BLaER1 treated with 17β-estradiol and CSF1 and Interleukin-3, amounts not matched to agents 10 nM and 100 nM (cell line): ENCODE measurements at regions not wholly inside any gene's neighbourhood (a gene's known extent, or its start where the extent isn't known, plus 50 kb on each side); places are given as distances from the start of the nearest gene placed in this dataset.

Source experiments
- H3K27ac ChIP-seq, 11 experiments: shearing (Covaris generic); formaldehyde crosslinking; 2 replicates each; pipeline ENCODE4 v1.8.1; 2022
- H3K27me3 ChIP-seq, 11 experiments: shearing (Covaris generic); formaldehyde crosslinking; 2 replicates each; pipeline ENCODE4 v1.8.1; 2022
- H3K36me3 ChIP-seq, 11 experiments: shearing (Covaris generic); formaldehyde crosslinking; 2 replicates each; pipeline ENCODE4 v1.8.1; 2022
- H3K4me1 ChIP-seq, 10 experiments: shearing (Covaris generic); formaldehyde crosslinking; 2 replicates each; pipeline ENCODE4 v1.8.1; 2022
- H3K4me2 ChIP-seq, 11 experiments: shearing (Covaris generic); formaldehyde crosslinking; 2 replicates each; pipeline ENCODE4 v1.8.1; 2022
- H3K4me3 ChIP-seq, 10 experiments: shearing (Covaris generic); formaldehyde crosslinking; 2 replicates each; pipeline ENCODE4 v1.8.1; 2022
- H3K9ac ChIP-seq, 11 experiments: shearing (Covaris generic); formaldehyde crosslinking; 2 replicates each; pipeline ENCODE4 v1.8.1; 2022
- H3K9me3 ChIP-seq, 11 experiments: shearing (Covaris generic); formaldehyde crosslinking; replicated peaks in 1 of 11; 2 replicates each; pipeline ENCODE4 v1.8.1; 2022
- H4K20me1 ChIP-seq, 11 experiments: shearing (Covaris generic); formaldehyde crosslinking; 2 replicates each; pipeline ENCODE4 v1.8.1; 2022
- Cebpa-rat ChIP-seq, 11 experiments: shearing (Covaris generic); IDR thresholded peaks; 2 replicates each; pipeline ENCODE4 v1.8.1; 2022

- Histone ChIP-seq H3K4me1 (peaks cover 0 to 23% (median 23%) of the 10 kb centered on the region in 10 experiments; a peak in 16 of 20 replicates), H3K27ac (no peak overlapping the region), H4K20me1 (no peaks in the 10 kb centered on the region), H3K9me3 (no peaks in the 10 kb centered on the region), H3K36me3 (no peaks in the 10 kb centered on the region), H3K27me3 (no peaks in the 10 kb centered on the region), H3K4me2 (no peak overlapping the region), H3K4me3 (no peak overlapping the region), H3K9ac (no peak overlapping the region)
- TF ChIP-seq Cebpa-rat (IDR thresholded peaks at IDR 0.05), result no peak
Measured at GRCh38 chr14:54322701-54323337, 74.0 kb upstream of the CDKN3 start.

DNA sequence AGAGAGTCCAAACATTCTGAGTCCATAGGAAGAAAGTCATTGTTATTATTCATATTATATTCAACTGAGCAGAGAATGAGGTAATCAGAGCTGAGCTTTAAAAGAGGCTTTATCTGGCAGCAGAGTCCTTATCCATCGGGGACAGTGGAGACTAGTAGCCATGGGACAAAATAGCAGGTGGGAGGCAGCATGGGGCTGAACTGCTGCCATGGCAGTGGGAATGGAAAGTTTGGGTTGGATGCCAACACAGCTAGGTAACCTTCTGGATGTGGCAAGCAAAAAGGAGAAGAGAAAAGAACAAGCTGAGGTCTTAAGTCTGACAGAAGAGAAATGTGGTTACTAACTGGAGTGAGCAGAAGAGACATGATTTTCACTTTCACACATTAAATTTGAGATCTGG, 71.0 kb upstream of the CDKN3 start:
- no peaks in the 10 kb centered on the region for H3K4me1 ChIP-seq
- no peaks in the 10 kb centered on the region for H3K27me3 ChIP-seq
- H3K4me2 ChIP-seq, result no peak overlapping the region
- H3K9me3 ChIP-seq, result no peaks in the 10 kb centered on the region
- no peaks in the 10 kb centered on the region for H3K36me3 ChIP-seq
- H3K27ac ChIP-seq, result no peak overlapping the region
- H3K4me3 ChIP-seq, result no peak overlapping the region
- no peak for TF ChIP-seq Cebpa-rat (IDR thresholded peaks at IDR 0.05)
- H4K20me1 ChIP-seq, result no peaks in the 10 kb centered on the region
- H3K9ac ChIP-seq, result no peak overlapping the region

GRCh38 chr14:54329082-54329695, 67.6 kb upstream of the CDKN3 start:
- Histone ChIP-seq H3K4me3 (no peak overlapping the region), H4K20me1 (no peaks in the 10 kb centered on the region), H3K4me2 (no peak overlapping the region), H3K9ac (no peak overlapping the region), H3K27ac (no peak overlapping the region), H3K9me3 (no peaks in the 10 kb centered on the region), H3K4me1 (no peaks in the 10 kb centered on the region), H3K27me3 (no peaks in the 10 kb centered on the region), H3K36me3 (no peaks in the 10 kb centered on the region)
- TF ChIP-seq Cebpa-rat (IDR thresholded peaks at IDR 0.05), result no peak

- no peak overlapping the region for H3K9ac ChIP-seq
- H3K4me3 ChIP-seq, result no peak overlapping the region
Measured at GRCh38 chr14:54330876-54331275, 65.9 kb upstream of the CDKN3 start.

DNA sequence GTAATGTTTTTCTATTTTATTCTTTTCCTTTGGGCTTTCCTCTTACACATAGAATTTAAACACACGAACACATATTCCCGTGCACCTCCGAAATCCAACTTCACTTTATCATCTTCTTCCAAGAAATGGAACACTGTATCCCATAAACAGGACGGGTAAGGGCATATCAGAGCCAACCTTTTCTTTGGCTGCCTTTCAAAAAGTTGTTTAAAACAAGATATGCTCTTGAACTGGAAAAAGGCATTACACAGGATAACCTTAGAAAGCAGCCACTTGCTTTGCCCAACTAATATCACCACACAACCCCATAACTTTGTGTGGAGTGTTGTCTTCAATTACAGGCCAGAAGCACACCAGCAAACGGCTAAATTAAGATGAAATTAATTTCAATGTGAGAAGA, 65.3 kb upstream of the CDKN3 start:
- TF ChIP-seq Cebpa-rat (IDR thresholded peaks at IDR 0.05), result no peak
- no peaks in the 10 kb centered on the region for H3K27me3 ChIP-seq
- H3K9ac ChIP-seq, result no peak overlapping the region
- H4K20me1 ChIP-seq, result no peaks in the 10 kb centered on the region
- H3K9me3 ChIP-seq, result no peaks in the 10 kb centered on the region
- no peaks in the 10 kb centered on the region for H3K36me3 ChIP-seq
- no peaks in the 10 kb centered on the region for H3K4me1 ChIP-seq
- H3K27ac ChIP-seq, result no peak overlapping the region
- no peak overlapping the region for H3K4me3 ChIP-seq
- H3K4me2 ChIP-seq, result no peak overlapping the region

More at GRCh38 chr14:54330876-54331275, 65.9 kb upstream of the CDKN3 start:
- TF ChIP-seq Cebpa-rat (IDR thresholded peaks at IDR 0.05), result no peak
- no peaks in the 10 kb centered on the region for H3K27me3 ChIP-seq
- no peak overlapping the region for H3K4me2 ChIP-seq
- H3K27ac ChIP-seq, result no peak overlapping the region
- no peaks in the 10 kb centered on the region for H3K36me3 ChIP-seq
- H3K4me1 ChIP-seq, result no peaks in the 10 kb centered on the region
- no peaks in the 10 kb centered on the region for H3K9me3 ChIP-seq
- no peaks in the 10 kb centered on the region for H4K20me1 ChIP-seq

- no peak overlapping the region for H3K4me3 ChIP-seq
- no peaks in the 10 kb centered on the region for H4K20me1 ChIP-seq
- no peak for TF ChIP-seq Cebpa-rat (IDR thresholded peaks at IDR 0.05)
- peaks cover 0 to under 1% (median 0%) of the 10 kb centered on the region in 10 experiments; a peak in 2 of 20 replicates for H3K4me1 ChIP-seq
- H3K4me2 ChIP-seq, result no peak overlapping the region
- H3K36me3 ChIP-seq, result no peaks in the 10 kb centered on the region
- no peak overlapping the region for H3K27ac ChIP-seq
- no peak overlapping the region for H3K9ac ChIP-seq
- H3K9me3 ChIP-seq, result no peaks in the 10 kb centered on the region
- no peaks in the 10 kb centered on the region for H3K27me3 ChIP-seq
Measured at GRCh38 chr14:54332490-54332889, 64.3 kb upstream of the CDKN3 start.

GRCh38 chr14:54333511-54333910, 63.3 kb upstream of the CDKN3 start:
- Histone ChIP-seq H3K9me3 (no peaks in the 10 kb centered on the region), H3K4me3 (no peak overlapping the region), H3K4me1 (peaks cover 0 to 7% (median 0%) of the 10 kb centered on the region in 10 experiments; a peak in 3 of 20 replicates), H3K4me2 (no peak overlapping the region), H3K27me3 (no peaks in the 10 kb centered on the region), H3K27ac (no peak overlapping the region), H3K9ac (no peak overlapping the region), H4K20me1 (no peaks in the 10 kb centered on the region), H3K36me3 (no peaks in the 10 kb centered on the region)
- no peak for TF ChIP-seq Cebpa-rat (IDR thresholded peaks at IDR 0.05)

DNA sequence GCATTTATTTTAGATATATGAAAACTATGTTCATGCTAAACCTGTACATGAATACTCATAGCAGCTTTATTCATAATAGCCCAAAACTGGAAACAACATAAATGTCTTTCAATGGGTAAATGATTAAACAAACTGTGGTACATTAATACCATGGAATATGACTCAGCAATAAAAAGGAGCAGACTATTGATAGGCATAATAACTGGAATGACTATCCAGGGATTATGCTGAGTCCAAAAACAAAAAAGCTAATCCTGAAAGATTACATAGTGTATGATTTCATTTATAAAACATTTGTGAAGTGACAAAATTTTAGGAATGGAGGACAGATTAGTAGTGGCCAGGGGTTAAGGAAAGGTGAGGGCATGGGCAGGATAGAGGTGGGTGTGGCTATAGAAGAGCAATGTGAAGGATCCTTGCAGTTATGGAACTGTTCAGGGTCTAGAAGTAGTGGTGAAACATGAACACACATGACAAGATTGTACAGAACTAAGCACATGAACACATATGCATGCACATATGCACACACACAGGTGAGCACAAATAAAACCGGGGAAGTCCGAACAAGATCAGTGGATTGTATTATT, 61.1 kb upstream of the CDKN3 start:
- no peak for TF ChIP-seq Cebpa-rat (IDR thresholded peaks at IDR 0.05)
- no peaks in the 10 kb centered on the region for H3K27me3 ChIP-seq
- H3K4me3 ChIP-seq, result no peak overlapping the region
- no peak overlapping the region for H3K27ac ChIP-seq
- H3K9ac ChIP-seq, result no peak overlapping the region
- no peaks in the 10 kb centered on the region for H4K20me1 ChIP-seq
- H3K4me1 ChIP-seq, result peaks cover 0 to 7% (median 0%) of the 10 kb centered on the region in 10 experiments; a peak in 3 of 20 replicates
- no peaks in the 10 kb centered on the region for H3K36me3 ChIP-seq
- no peaks in the 10 kb centered on the region for H3K9me3 ChIP-seq
- H3K4me2 ChIP-seq, result no peak overlapping the region

GRCh38 chr14:54337314-54337713, 59.5 kb upstream of the CDKN3 start:
- no peaks in the 10 kb centered on the region for H3K9me3 ChIP-seq
- no peaks in the 10 kb centered on the region for H4K20me1 ChIP-seq
- peaks cover 0 to 7% (median 0%) of the 10 kb centered on the region in 10 experiments; a peak in 3 of 20 replicates for H3K4me1 ChIP-seq
- no peak for TF ChIP-seq Cebpa-rat (IDR thresholded peaks at IDR 0.05)
- H3K9ac ChIP-seq, result no peak overlapping the region
- no peak overlapping the region for H3K27ac ChIP-seq
- no peaks in the 10 kb centered on the region for H3K36me3 ChIP-seq
- H3K4me3 ChIP-seq, result no peak overlapping the region
- no peaks in the 10 kb centered on the region for H3K27me3 ChIP-seq
- no peak overlapping the region; a peak in 2 of 22 replicates for H3K4me2 ChIP-seq
